BJ (cell line): ENCODE measurements at regions not wholly inside any gene's neighbourhood (a gene's known extent, or its start where the extent isn't known, plus 50 kb on each side); places are given as distances from the start of the nearest gene placed in this dataset.

ENCODE experiments used
- CTCF ChIA-PET: fragments of 350-600 bp; formaldehyde crosslinking; extraction: SDS; loops from one replicate; lab custom pipeline; 2021; ENCODE audit warnings: antibody characterized with exemption, inconsistent platforms; lab: Yijun Ruan, JAX
- POLR2A ChIA-PET: fragments of 300-600 bp; sonication (Branson Sonifier 250); formaldehyde crosslinking; extraction: SDS; loops from one replicate; lab custom pipeline; 2021; ENCODE audit warnings: antibody characterized with exemption; lab: Charles Lee
- DNase-seq: peaks from one replicate; pipeline ENCODE4 v3.0.0-alpha.2; 2011; ENCODE audit warnings: low read depth
- H3K27me3 ChIP-seq: 2 replicates; pipeline ENCODE4 v1.6.0; 2011; ENCODE audit warnings: low read length; ENCODE audit not compliant: control insufficient read depth, insufficient read depth
- H3K36me3 ChIP-seq: 2 replicates; pipeline ENCODE4 v1.5.1; 2011; ENCODE audit warnings: low read length; ENCODE audit not compliant: control insufficient read depth, insufficient read depth
- H3K4me3 ChIP-seq: 2 replicates; pipeline ENCODE4 v1.5.1; 2011; ENCODE audit warnings: low read depth, mild to moderate bottlenecking, control low read depth, low read length
- TF ChIP-seq, protein P1 (sequence below): IDR thresholded peaks from 2 replicates; pipeline ENCODE4 v1.5.1; 2011; ENCODE audit warnings: low read depth, mild to moderate bottlenecking, control low read depth, inconsistent platforms, low read length, moderate library complexity; ENCODE audit not compliant: insufficient read depth

DNA sequence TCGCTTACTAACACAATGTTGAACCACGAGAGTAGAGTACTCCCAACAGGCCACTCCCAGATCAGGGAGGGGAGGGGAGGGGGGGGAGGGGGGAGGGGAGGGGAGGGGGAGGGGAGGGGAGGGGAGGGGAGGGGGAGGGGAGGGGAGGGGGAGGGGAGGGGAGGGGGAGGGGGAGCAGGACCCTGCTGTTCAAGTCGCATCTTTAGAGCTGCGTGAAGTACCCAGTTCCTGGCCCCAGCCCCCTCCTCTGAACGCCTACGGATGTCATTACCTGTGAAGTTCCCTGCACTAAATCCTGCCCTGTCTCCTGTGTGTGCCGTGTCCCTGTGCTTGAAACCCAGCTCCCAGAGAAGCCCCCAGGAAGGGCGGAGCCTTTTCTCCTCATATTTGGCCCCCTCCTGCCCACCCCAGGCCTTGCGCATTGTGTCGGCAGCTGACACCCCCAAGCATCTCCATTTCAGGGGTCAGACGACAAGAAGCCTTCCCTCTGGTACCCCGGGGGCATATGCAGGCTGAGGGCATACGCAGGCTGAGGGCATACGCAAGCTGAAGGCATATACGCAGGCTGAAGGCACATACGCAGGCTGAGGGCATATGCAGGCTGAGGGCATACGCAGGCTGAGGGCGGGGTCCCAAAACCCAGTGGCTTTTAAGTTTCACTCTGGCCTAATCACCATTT lies 330.2 kb downstream of the C16orf95 start:
- CTCF ChIA-PET = interaction anchor here (0.6 kb wide), 1 partner anchor 76 kb away, joined by 4 read pairs; no protein-coding TSS in a partner anchor
- TF ChIP-seq, protein P1, sequence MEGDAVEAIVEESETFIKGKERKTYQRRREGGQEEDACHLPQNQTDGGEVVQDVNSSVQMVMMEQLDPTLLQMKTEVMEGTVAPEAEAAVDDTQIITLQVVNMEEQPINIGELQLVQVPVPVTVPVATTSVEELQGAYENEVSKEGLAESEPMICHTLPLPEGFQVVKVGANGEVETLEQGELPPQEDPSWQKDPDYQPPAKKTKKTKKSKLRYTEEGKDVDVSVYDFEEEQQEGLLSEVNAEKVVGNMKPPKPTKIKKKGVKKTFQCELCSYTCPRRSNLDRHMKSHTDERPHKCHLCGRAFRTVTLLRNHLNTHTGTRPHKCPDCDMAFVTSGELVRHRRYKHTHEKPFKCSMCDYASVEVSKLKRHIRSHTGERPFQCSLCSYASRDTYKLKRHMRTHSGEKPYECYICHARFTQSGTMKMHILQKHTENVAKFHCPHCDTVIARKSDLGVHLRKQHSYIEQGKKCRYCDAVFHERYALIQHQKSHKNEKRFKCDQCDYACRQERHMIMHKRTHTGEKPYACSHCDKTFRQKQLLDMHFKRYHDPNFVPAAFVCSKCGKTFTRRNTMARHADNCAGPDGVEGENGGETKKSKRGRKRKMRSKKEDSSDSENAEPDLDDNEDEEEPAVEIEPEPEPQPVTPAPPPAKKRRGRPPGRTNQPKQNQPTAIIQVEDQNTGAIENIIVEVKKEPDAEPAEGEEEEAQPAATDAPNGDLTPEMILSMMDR = no peak
- DNase-seq = no peak
- H3K27me3 ChIP-seq = peaks cover 1% of the 10 kb centered on the region; the same call in 1 of the 2 replicates
- no peak overlapping the region for H3K4me3 ChIP-seq
- H3K36me3 ChIP-seq = no peaks in the 10 kb centered on the region
- POLR2A ChIA-PET = no interaction called here

DNA sequence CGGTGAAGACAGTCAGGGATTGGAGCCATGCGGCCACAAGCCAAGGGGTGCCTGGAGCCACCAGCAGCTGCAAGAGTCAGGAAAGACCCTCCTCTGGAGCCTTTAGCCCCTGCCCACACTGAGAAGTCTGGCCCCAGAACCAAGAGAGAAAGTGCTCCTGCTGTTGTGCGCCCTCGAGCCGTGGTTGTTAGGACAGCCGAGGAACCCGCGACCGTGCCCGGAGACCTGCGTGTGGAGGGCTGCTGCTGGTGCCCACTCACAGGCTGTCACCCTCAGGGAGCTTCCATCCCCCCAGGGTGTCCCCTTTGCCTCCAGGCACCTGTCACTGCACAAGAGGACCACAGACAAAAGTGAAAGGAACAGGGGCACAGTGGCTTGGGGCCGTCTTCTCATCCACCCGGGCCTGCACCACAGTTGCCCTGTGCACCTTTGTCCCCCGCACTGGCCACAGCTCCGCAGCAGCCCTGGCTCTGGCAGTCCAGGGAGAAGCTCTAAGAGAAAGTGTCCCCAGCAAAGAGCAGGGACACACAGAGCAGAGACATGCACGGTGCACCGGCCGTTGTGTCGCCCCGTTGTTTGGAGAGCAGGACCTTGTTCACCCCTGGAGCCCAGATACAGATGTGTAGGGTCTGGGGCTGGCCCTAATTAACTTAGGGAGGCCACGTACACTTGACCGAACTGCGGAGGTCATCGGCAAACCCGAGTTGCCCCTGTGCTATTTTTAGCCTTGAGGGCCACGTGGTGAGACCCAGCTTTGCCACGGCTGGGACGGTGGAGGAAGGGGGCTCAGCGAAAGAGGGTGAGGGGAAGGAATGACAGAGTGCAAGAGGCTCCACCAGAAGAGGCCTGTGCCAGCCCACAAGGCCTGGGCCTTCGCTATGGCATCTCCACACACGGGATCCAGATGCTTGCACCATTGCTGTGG lies 329.2 kb downstream of the C16orf95 start:
- DNase-seq = no peak
- Histone ChIP-seq H3K27me3 (peaks cover 1% of the 10 kb centered on the region; the same call in 1 of the 2 replicates), H3K4me3 (no peak overlapping the region), H3K36me3 (no peaks in the 10 kb centered on the region)
- TF ChIP-seq, protein P1 = no peak
- POLR2A ChIA-PET = no interaction called here
- CTCF ChIA-PET = interaction anchor here (0.6 kb wide), 1 partner anchor 75 kb away, joined by 4 read pairs; no protein-coding TSS in a partner anchor

DNA sequence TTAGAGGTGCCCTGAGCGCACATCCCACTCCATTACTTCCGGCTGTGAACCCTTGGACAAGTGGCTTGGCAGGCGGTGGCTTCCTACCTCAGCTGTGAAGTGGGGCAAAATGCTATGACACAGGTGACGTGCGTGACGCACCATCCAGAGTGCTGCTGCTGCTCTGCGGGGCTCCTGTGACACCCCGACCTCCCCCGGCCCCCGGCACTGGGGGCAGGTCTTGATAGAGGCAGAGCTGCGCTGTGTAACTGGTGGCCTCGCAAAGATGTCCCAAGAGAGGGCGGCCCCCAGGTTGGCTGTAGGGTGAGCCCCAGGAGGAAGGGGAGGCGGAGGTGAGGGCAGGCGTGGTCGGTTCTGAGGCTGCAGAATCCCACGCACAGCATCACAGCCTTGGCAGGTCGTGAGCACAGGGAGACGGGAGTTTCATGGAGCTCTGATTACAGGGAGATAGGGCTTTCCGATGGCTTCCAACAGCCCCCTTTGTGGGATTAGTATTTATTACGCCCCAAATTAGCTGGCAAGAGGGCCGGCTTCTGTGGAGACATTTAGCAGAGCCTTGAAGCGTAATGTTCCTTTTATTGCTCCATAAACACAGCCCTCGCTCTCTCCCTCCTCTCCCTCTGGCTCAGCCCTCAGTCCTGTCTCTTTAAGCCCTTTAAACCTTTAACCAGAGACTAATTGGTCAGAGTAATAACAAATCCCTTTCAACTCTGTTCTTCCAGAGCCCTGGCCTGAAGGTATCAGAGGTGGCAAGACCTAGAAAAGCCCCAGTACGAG lies 328.1 kb downstream of the C16orf95 start:
- Histone ChIP-seq H3K36me3 (no peaks in the 10 kb centered on the region), H3K27me3 (peaks cover 1% of the 10 kb centered on the region; the same call in 1 of the 2 replicates), H3K4me3 (no peak overlapping the region)
- ChIA-PET CTCF (interaction anchor here (0.8 kb wide), 1 partner anchor 426 kb away, joined by 3 read pairs; no protein-coding TSS in a partner anchor), POLR2A (no interaction called here)
- TF ChIP-seq, protein P1 = no peak
- no peak for DNase-seq

DNA sequence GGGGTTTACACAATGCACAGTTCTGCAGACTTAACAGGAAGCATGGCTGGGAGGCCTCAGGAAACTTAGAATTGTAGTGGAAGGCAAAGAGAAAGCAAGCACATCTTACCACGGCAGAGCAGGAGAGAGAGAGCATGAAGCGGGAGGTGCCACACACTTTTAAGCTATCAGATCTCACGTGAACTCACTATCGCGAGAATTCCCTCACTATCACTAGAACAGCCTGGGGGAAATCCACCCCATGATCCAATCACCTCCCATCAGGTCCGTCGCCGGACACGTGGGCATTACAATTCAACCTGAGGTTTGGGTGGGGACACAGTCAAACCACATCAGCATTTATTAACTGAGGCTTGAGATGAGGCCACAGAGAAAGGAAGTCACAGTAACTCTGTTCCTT lies 326.7 kb downstream of the C16orf95 start:
- H3K27me3 ChIP-seq = peaks cover 1% of the 10 kb centered on the region; the same call in 1 of the 2 replicates
- TF ChIP-seq, protein P1 = no peak
- H3K36me3 ChIP-seq = no peaks in the 10 kb centered on the region
- no peak for DNase-seq
- H3K4me3 ChIP-seq = no peak overlapping the region
- ChIA-PET CTCF (interaction anchor here (0.7 kb wide), 1 partner anchor 13 kb away, joined by 3 read pairs; no protein-coding TSS in a partner anchor), POLR2A (no interaction called here)
